ENCODE measurements at regions not wholly inside any gene's neighbourhood (a gene's known extent, or its start where the extent isn't known, plus 50 kb on each side); places are given as distances from the start of the nearest gene placed in this dataset.

DNA sequence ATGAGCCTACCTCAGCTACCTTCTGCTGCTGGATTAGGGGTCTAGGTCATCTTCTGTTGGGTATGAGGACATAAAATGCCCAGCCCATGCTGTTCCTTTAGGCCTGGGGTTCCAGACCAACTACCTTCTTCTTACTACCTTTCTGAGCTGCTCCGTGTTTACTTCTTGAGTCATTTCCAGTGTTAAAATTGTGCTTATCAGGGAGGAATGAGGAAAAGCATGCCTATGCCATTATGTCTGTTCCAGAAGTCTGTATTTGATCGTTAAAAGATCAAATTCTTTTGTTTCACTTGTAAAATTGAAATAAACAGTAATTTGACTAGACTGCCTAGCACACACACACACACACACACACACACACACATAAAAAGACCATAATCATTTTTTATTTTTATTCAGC, 1912.7 kb upstream of the TENM3 start:
- TF ChIP-seq POLR2A (IDR thresholded peaks at IDR 0.05; ENCODE audit: low read length) (no peak), GATA1 (IDR thresholded peaks at IDR 0.05; ENCODE audit: low read depth, low read length) (no peak)

Measured in erythroblast (primary cell).